GM18858 (cell line): ENCODE measurements at regions not wholly inside any gene's neighbourhood (a gene's known extent, or its start where the extent isn't known, plus 50 kb on each side); places are given as distances from the start of the nearest gene placed in this dataset.

ENCODE experiments used
- ATAC-seq: cut with Tn5 transposase; IDR thresholded peaks from one replicate; pipeline ENCODE4 v1.9.1; 2021; ENCODE audit not compliant: unreplicated experiment

DNA sequence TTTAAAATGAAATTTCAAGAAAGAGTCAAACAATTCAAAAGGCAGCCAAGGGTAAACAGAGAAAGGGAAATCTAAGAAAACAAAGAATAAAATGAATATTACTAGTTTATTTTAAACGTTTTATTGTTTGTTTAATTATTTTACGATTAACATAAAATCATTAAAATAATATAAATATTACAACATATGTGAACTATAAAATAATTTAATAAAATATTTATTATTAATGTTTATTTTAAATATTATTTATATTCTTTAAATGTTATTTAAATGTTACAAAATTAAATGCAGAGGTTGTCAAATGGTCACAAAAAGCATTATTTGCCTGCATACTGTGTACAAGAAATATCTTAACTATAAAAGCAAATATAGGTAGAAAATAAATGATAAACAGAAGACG, 786.7 kb upstream of the GHITM start:
- no peak for ATAC-seq

DNA sequence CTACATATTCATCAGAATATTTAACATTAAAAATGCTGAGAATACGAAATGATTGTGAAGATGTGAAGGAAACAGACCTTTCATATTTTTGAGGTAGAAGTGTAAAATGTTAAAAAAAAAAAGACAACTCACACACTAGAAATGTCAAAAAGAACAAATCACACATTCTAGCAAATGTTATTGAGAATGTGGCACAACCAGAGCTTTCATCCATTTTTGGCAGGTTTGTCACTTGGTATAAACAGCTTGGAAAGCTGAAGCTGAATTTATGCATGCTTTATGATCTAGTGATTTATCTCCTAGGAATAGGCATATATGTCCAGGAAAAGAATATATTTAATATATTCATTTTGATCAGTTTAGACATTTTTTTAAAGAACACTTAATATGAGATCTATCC, 784.9 kb upstream of the GHITM start:
- no peak for ATAC-seq

DNA sequence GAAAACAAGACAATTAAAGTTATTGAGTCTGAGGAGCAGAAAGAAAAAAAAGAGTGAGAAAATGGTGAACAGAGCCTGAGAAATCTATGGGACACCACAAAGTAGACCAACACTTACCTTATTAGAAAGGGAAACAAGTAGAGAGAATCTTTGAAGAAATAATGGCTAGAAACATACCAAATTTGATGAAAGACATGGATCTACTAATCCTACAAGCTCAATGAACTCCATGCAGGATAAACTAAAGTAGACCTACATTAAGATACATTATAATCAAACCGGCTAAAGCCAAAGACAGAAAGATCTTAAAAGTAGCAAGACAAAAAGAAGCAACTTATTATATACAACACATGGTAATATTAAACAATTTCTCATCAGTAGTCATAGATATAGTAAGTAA, 782.3 kb upstream of the GHITM start:
- no peak for ATAC-seq

DNA sequence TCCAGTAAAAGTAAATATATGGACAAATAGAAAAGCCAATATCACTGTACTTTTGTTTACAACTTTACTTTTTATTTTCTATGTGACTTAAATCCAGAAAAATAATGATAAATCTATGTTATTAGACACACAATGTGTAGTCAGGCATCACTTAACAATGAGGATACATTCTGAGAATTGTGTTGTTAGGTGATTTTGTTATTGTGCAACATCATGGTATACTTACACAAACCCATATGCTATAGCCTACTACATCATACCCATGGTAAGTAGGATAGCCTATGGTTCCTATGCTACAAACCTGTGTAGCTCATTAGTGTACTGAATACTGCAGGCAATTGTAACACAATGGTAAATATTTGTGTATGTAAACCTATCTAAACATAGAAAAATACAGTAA, 781.7 kb upstream of the GHITM start:
- no peak for ATAC-seq

DNA sequence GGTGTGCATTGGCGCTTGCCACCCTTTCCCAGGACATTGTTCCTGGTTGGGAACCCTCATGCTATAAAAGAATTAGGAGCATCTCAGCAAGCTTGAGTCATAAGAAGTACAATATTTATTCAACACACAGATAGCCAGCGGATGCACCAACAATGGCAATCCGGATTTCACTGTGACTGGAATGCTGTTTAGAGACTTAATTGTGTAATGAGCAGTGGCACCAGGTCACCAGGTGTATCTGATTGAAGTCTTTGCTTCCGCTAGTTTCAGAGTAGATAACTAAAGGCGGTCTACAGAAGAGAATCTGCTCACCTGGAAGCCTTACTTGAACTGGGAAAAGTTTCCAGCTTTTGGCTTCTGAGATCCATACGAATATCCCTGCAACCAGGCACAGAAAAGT, 772.3 kb upstream of the GHITM start:
- ATAC-seq: no peak

DNA sequence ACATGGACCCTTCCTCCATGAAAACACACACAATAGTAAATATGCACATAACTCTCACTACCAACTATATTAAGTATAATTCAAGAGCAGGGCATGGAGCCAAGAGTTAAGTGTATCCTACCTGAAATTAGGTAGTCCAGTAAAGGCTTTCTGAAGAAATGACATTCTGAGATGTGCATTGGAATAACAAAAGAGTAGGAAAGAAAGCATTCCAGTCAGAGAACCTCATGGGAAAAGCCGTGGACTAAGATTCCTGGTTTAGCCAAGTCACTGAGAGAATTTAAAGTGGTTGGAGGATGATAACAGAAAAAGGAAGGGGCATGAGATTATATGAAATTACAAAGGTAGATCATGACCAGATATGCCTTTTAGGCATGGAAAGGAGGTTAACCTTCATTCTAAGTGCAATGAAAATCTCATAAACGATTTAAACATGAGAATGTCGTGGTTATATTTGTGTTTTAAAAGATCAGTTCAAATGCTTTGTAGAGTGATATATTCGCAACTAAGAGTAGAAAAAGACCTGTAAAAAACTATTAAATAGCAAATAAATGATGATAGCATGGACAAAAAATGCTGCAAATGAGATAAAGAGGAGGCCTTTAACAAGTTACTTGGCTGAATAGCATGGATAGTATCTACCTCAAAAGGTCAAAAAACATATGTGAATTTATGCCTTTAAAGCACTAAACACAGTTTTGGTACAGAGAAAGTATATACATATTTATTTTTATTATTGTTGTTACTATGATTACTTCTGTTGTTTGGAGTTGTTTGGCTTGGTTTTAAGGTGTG, 767.4 kb upstream of the GHITM start:
- ATAC-seq: no peak

DNA sequence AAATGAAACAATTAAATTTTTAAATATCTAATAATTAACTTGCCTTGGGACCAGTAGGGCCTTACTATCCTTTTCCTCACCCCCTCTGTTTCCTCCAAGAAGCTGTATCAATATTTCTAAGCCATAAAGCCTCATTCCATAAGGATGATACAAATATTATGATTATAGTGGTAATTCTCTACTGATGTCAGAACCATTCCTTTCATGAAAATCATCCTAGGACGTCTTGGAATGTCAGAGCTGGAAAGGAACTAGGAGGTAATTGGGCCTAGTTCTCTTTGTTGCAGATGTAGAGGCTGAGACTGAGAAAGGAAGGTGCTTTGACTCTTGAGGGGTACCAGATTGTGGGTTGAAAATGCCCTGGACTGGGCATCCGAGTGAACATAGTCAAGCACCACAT, 766.7 kb upstream of the GHITM start:
- ATAC-seq: no peak

DNA sequence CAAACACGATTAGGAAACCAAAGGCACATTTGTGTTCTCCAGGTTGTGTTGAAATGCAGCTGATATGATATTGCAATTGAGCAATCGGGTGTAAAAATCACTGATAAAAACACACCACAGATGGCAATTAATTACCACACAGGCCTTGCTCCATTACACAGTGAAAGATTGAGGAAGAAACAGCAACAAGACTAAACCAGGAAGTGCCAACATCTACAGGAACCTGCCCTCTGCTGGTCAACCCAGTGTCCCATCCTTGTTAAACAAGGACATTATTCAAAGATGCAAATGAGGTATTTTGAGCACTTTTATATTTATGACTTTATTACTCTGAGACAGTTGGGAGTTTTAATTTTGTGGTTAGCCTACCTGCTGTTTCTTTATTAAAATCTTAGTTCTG, 765.6 kb upstream of the GHITM start:
- ATAC-seq: no peak

DNA sequence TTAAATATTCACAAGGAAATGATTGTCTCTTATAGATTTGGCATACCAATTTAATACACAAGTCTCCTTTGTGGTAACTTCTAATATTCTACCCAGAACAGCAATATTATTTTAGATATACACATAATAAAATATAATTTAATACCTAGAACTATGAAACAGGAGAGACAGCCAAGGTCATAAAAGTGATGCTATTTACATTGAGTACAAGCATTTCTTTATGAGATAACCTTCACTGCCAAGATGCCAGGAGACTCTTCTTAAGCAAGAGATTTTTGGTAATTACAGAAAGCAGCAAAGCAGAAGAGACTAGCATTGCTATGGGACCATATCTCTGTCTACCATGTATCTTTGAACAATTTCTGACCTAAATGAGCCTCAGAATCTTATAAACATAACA, 764.6 kb upstream of the GHITM start:
- no peak for ATAC-seq

DNA sequence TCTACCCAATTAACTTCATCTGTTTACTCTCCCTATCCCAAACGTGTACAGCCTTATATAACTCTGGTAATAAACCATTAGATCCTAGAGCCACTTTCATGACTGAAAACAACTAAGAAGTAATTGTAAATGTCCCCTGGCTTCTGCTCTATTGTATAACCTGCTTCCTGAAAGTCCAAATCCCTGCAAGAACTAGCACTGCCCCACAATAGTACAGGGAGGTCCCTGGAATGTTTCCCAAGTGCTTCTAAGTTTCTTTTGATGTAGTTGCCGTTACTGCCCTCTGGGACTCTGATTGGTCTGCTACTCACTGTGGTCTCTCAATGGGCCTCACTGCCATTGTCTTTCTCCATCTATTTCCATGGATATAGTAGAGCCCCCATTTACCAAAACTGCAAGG, 764.0 kb upstream of the GHITM start:
- no peak for ATAC-seq

DNA sequence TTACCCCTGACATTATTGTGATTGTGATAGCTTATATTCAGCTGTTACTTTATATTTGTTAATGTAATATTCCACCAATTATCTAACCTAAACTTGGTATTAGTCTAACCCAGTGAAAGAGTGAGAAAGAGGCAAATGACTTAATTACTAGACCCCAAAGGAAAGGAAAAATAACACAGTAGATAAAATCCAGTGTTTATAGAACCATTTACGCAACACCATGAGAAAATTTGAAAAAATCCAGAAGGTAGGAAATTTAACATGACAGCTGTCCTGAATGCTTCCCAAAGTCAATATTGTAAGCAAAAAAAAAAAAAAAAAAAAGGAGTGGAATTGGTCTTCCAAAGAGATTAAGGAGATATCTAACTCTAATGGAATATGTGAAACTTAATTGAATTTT, 741.5 kb upstream of the GHITM start:
- ATAC-seq: no peak

DNA sequence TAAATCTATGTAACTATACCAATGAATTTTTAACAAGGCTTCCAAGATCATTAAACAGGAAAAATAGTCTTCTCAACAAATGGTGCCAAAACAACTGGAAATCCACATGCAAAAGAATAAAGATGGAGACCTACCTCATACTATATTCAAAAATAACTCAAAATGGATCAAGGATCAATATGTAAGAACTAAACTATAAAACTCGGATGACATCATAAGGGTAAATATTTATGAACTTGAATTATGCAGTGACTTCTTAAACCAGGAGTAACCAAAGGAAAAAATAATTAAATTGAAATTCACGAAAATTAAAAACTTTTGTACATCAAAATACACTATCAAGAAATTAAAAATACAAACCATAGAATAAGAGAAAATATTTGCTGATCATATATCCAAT, 728.7 kb upstream of the GHITM start:
- ATAC-seq: no peak

DNA sequence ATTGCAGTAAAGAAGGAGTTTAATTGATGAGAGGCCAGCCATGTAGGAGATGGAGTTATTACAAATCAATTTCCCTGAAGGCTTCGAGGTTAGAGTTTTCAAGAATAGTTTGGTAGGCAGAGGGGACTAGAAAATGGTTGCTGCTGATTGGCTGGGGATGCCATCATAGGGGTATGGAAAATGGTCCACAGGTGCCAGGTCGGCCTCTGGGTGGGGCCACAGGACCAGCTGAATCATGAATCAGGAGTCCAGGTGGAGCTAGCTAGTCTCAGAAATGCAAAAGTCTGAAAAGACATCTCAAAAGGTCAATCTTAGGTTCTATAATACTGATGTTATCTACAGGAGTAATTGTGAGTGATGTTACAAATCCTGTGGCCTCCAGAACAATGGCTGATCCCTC, 714.0 kb upstream of the GHITM start:
- ATAC-seq: no peak

DNA sequence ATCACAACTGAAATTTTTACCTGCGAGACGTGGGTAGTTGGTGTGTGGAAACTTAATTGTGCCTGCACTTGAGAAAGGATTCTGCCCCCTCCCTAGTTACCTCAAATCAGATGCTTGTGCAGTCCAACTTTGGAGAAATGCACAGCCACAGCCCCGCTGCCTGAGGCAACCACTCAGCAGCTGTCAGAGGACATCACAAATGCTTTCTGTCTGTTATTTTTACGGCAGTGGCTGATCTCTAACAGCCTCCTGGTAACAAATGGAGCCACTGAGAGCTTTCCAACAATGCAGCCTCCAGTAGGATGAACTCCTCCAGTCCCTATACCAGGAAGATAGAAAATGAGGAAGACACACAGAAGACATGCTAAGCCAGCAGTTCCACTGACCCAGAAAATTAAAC, 712.2 kb upstream of the GHITM start:
- ATAC-seq: no peak

DNA sequence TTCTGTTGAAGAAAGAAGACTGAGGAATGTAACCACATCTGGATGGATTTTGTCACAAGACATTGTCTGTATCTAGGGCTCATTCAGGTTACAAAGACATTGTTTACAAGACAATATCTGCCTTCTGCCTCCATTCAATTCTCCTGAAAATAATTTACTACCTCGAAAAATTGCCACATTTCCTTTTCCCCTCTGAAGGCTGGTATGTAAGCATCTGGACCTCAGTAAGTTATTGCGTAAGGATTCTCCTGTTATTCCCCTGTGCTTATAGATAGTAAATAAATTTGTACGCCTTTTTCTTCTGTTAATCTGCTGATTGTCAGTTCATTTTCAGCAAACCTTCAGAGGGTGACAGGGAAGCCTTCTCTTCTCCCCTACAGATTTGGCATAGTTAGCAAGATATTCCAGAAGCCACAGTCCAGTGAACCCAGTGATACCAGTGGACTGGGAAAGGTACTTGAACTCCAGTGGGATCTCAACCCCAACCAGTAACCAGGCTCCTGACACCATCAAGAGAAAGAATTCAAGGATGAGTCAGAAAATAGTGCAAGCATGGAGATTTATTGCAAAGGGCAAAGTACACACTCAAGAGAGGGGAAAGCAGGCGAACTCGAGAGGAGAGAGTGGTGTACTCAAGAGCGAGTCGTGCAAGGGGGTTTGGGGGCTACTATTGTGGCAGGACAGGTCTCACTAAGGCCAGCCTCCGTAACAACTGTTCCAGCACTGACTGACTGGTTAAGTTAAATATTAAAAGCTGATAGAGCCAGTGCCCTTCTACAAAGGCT, 706.9 kb upstream of the GHITM start:
- ATAC-seq: no peak

DNA sequence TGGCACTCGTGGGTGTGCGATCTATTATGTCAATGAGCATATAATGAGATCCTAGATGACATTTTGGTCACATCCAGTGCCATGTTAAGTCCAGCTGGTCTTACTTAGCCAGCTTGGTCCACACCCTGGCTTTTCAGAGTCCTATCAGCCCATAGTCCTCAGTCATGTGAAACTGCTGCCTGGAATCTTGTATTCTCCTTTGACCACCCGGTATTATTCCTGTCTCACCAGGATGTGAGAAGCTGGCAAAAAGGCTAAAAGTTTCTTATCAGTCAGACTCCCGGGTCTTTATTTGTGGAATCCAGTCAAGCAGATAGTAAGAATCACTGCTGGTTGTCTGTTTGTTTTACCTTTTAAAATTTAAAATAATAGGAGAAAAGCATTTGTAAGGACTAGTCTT, 705.6 kb upstream of the GHITM start:
- ATAC-seq: no peak

DNA sequence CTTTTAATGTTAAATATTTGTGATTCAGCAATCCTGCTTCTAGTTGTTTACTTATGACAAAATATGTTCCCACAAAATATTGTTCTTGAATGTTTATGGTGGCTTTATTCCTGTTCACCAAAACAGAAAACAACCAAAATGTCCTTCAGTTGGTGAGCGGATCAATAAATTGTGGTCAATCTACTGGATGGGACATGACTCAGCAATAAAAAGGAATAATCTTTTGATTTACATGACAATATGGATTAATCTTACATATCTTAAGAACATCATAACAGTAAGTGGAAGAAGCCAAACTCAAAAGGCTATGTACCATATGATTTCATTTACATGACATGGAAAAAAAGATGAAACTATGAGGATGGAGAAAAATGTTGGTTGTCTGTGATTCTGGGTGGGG, 691.3 kb upstream of the GHITM start:
- ATAC-seq: no peak

DNA sequence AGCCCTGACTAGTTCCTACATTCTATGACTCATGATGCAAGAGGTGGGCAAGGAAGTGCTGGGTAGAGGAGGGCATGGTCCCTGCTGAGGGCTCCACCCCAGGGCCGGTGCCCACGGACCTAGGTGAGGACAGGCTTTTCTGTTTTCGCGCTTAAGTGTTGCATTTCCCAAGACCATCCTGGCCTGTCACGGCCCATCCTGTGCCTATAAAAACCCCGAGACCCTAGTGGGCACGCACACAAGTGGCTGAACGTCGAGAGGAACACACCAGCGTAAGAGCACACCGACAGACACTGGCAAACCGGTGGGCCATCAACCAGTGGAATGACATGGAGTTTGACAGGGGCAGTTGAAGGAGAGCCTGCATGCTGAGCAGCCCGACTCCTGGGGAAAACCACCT, 680.7 kb upstream of the GHITM start:
- no peak for ATAC-seq

DNA sequence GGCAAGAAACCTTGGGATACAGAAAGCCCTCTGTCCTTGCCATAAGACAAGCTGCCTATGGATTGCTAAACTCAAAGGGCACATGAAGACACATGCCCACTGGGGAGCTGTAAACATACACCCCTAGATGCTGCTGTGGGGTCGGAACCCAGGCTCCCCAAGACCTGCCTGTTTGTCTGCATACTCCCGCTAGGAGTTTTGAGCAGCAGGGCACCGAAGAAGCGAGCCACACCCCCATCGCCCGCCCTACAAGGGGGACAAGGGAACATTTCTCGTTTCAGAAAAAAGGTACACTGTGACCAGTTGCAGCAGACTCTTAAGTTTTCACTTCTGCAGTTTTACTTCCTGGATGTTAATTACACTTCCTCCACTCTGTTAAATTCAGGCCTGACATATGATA, 680.2 kb upstream of the GHITM start:
- ATAC-seq: no peak

DNA sequence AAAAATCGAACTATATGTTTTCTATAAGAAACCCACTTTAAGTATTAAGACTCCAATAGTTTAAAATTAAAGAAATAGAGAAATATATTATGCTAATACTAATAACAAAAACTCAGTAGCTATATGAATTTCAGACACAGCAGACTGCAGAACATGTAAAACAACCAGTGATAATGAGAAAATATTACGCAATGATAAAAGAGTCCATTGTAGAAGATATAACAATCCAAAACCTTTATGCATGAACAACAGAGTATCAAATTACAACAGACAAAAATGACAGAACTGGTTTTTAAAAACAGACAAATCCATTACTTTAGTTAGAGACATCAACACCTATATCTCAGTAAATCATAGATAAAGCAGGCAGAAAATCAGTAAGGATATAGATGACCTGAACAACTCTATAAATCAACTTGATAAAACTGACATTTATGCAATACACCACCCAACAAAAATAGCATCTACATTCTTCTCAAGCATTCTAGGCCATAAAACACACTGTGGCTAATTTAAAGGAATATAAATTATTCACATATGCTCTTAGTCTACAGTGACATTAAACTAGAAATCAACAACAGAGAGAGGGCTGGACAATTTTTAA, 669.5 kb upstream of the GHITM start:
- no peak for ATAC-seq

DNA sequence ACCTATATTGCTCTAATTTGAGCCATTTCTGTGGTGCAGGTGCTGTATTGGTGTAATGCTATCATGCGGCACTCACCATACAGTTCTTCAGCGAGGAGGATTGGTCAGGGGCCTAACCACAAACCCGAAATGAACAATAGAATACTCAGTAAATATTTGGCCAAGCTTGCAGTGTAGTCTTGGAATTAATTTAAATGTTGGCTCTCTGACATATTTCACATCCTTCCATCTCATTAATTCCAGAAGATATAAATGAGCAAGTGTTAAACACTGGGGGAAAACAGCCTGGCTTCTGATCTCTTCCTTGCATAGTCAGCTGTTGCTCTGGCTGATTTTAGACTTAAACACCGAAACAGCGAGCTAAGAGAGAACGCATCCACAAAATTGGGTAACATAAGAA, 663.1 kb upstream of the GHITM start:
- no peak for ATAC-seq

DNA sequence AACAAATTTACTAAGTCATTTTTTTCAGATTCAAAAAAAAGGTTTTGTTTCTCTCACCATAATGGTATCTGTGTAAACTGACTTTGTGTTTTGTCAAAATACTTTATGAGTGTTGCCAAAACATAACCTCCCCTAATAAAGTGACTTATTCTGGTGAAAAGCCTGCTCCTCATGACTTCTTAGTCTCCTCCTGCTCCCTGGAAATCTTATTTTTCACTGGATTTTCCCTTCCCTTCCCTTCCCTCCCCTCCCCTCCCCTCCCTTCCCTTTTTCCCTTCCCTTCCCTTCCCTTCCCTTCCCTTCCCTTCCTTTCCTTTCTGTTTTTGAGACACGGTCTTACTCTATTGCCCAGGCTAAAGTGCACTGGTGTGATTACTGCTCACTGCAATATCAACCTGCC, 650.1 kb upstream of the GHITM start:
- ATAC-seq: no peak
